ENCODE measurements at regions not wholly inside any gene's neighbourhood (a gene's known extent, or its start where the extent isn't known, plus 50 kb on each side); places are given as distances from the start of the nearest gene placed in this dataset.
"Not testable (repeated sequence)": the region's sequence is repeated elsewhere in the genome, so short reads cannot be mapped to it uniquely, and the experiment has no call there.

DNA sequence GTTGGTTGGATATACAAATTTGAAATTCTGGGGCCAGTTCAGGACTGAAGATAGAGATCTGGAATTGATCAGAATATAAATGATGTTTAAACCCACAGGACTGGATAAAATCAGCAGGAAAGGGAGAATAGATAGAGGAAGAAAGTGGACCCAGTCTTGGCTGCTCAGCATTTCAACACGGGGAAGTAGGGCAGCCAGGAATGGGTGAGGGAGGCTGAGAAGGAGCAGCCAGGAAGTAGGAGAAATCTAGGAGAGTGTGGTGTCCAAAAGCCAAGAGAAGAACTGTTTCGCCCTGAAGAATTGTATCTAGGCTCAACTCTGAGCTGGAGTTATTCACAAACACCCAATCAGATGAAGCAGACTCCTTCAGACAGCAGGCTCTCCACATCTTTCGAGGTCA, 197.9 kb downstream of the CDCA7 start:
- DNase-seq, result no peak

GRCh38 chr2:173553593-173553992, 198.9 kb downstream of the CDCA7 start:
- DNase-seq, result no peak

GRCh38 chr2:173555833-173556232, 201.2 kb downstream of the CDCA7 start:
- peak; percentile 98 for DNase-seq

DNA sequence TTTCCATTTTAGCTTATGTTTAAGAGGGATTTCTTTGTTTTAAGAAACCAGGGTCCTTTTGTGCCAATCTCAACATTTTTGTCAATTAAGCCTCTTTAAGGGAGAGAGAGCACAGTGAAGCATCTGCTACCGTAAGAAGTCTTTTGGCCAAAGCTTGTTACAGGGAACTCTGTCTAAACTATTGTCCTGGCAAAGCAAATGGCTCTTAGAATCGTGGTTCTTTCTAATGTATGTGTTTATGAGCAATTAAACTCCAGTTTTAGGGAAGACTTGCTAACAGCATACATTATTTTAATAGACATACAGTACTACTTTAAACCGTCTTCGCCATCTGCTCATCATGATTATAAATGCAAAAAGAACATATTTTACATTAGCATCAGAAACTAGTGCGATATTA, 202.1 kb downstream of the CDCA7 start:
- DNase-seq, result no peak

DNA sequence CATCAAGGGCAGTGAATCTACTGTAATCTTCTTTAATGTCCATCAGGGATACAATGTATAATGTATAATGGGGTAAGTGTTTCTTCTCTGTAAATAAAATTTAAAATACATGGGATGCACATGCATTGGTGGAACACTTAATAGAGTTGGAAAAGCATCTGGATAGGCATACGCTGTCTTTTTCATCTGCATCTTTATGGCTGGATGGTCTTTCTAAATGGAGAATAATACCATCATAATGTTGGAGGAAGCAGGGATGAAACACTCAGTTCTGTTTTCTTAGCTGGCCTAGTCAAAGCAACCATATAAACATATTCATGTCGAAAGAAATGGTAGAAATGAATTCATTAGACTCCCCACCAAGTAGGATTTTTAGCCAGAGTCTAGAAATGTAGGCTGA, 202.8 kb downstream of the CDCA7 start:
- no peak for DNase-seq

GRCh38 chr2:173567493-173567892, 212.8 kb downstream of the CDCA7 start:
- no peak for DNase-seq

DNA sequence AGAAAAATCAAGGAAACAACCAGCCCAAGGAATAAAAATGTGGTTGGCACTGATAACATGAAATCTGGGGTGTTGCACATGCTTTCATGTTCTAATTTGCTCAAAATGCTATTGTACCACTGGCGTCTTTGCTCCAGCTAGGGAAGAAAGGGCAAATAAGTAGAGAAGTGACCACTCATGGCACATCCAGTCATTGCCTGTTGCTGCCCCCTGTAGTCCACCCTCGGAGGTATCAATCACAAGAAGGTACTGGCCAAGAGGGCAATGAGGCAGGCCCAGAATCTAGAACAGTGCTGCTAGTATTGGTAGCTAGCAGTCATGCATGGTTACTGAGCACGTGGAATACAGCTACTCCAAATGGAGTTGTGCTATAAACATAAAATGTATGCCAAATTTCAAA, 213.4 kb downstream of the CDCA7 start:
- no peak for DNase-seq

GRCh38 chr2:173571021-173571821, 216.5 kb downstream of the CDCA7 start:
- DNase-seq, result peak; percentile 67

GRCh38 chr2:173571887-173572680, 217.4 kb downstream of the CDCA7 start:
- no peak for DNase-seq

DNA sequence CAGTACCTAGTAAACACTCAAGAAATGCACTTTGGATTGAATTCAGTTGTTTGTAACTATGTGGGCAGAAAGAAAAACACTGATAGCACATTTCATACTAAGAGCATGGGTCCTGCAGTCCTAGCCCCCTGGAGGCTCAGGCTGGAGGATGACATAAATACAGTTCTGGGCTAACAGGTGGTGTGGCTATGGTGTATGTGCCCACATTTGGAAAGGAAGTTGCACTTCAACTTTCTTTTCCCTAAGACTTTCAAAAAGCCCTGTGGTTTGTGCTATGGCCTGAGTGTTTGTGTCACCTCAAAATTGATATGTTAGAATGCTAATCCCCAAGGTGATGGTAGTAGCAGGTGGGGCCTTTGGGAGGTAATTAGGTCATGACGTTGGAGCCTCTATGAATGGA, 218.2 kb downstream of the CDCA7 start:
- no peak for DNase-seq

DNA sequence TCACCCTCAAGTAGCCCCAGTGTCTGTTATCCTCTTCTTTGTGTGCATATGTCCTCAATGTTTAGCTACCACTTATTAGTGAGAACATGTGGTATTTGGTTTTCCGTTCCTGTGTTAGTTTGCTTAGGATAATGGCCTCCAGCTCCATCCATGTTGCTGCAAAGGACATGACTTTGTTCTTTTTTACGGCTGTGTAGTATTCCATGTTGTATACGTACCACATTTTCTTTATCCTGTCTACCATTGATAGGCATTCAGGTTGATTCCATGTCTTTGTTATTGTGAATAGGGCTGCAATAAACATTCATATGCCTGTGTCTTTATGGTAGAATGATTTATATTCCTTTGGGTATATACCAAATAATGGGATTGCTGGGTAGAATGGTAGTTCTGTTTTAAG, 219.1 kb downstream of the CDCA7 start:
- not testable (repeated sequence) for DNase-seq

- DNase-seq, result no peak
These were observed 219.8 kb downstream of the CDCA7 start for GRCh38 chr2:173574324-173575112.

DNA sequence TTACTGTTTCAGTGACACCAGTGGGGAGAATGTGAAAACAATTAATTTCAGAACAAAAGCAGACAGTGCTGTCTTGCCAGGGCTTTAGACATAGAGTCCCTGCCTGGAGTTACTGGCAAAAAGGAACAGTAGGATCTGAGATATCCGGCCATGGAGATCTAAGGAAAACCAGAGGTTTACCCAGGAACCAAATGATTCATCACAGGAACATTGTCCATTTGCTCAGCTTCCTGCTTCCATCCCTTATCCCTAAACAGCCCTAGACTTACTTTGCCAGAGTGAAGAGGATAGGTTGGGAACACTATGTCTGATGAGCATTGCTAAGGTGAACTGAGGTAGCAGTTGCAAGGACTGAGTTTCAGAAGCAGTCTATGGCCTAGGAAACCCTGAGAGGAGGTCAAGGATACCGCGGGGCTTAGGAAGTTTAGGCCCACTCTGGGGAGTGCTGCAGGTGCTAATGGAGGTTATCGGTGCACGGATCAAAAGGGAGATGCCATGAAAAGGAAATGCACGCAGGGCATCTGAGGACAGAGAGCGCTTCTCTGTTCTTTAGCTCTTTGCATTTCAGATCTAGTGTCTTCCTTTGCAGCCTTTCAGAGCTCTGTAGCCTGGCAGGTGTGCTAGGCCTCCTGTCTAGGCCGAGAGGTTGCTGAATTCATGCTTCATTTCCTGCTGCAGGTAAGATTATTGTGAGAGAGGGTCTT, 223.9 kb downstream of the CDCA7 start:
- no peak for DNase-seq

GRCh38 chr2:173580351-173580750, 225.7 kb downstream of the CDCA7 start:
- no peak for DNase-seq

DNA sequence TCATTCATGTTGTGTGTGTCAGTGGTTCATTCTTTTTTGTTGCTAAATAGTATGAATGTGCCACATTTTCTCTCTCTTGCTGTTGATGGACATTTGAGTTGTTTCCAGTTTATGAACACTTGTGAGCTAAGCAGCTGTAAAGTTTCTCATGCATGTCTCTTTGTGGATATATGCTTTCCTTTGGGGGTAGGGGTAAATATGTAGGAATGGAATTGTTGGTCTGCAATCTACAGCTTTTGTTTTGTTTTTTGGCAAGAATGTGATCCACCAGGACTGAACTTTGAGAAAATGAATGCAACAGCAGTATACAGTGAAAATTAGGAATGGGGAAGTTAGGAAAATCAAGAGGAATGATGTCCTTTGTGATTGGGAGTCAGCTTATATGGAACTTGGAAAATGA, 226.3 kb downstream of the CDCA7 start:
- no peak for DNase-seq

- DNase-seq, result no peak
These were observed 228.5 kb downstream of the CDCA7 start for GRCh38 chr2:173583196-173583595.

- DNase-seq, result no peak
These were observed 229.3 kb downstream of the CDCA7 start for GRCh38 chr2:173584000-173584399.

DNA sequence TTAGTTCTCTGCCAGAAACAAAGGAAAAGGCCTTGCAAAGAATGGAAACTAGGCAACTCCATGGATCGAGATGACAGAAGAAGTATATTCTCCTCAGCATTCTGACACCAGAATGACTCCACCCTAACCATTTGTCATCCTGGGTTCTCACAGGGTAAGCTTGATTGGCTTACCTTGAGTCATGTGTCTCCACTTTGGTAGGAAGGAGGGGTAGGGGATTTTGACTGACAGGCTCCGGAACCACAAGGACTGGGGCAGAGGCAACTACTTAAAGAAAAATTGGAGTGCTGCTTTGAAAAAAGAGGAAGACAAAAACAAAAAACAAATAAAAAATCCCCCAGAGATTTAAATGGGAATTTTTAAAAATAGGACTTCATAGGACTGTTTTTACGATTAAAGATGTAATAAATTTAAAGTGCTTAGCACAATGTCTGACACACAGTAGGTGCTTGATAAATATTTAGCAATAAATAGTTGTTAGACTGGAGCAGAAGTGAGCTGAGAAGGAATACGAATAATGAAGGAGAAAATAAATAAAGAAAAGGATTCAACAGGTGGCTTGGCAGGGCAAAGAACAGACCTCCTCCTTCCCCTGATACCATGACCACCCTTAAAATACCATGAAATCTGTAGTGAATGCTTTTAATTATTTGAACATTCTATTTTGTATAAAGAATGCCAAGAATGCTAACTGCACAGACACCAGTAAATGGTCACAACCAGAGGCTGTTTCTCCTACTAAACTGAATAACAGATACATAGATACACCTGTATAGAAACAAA, 230.2 kb downstream of the CDCA7 start:
- DNase-seq, result no peak

DNA sequence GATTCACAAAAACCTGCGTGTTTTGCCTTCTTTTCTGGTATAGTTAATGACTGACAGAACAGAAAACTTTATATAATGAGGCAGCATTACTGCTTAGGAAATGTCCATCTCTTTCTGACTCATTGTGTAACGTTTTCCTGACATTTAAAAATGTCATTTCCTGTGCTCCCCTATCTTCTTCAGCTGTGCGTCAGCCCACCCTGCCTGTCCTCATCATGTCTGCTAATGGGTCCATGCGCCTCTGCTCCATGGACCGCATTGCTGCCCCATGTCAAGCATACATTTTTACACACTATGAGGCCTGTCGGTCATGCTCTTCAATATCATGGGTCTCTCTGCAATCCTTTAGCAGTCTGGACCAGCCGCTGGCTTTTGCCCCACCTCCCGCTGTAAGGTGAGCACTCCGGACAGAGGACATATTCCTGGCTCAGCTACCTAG, 234.3 kb downstream of the CDCA7 start:
- no peak for DNase-seq

GRCh38 chr2:173589604-173590275, 235.1 kb downstream of the CDCA7 start:
- no peak for DNase-seq

- DNase-seq, result peak; percentile 98
These were observed 235.7 kb downstream of the CDCA7 start for GRCh38 chr2:173590276-173590861.

Measured in NCI-H2227 treated with DMSO at 0.1 percent for 48 hours (cell line).